ENCODE measurements at regions not wholly inside any gene's neighbourhood (a gene's known extent, or its start where the extent isn't known, plus 50 kb on each side); places are given as distances from the start of the nearest gene placed in this dataset.
"Not testable (repeated sequence)": the region's sequence is repeated elsewhere in the genome, so short reads cannot be mapped to it uniquely, and the experiment has no call there.

- DNase-seq; H3K4me3 ChIP-seq; ATAC-seq; H3K36me3 ChIP-seq (ENCODE audit: insufficient read depth in 1 of 2, low read depth in 1 of 2); intact Hi-C loops (cut with DNase I); H3K9me3 ChIP-seq; H3K4me1 ChIP-seq; H3K27me3 ChIP-seq (ENCODE audit: insufficient read depth in 3 of 3, low read length in 2 of 3); H3K27ac ChIP-seq: not testable (repeated sequence)
- 69 to 81% (median 69%) methylated on average over 15 to 16 of the region's 16 CpGs for WGBS, 3 donors
Measured at GRCh38 chr10:29380599-29381511, 92.0 kb downstream of the LYZL1 start.

- H3K36me3 ChIP-seq (ENCODE audit: insufficient read depth in 1 of 2, low read depth in 1 of 2), result no peaks in the 10 kb centered on the region
- no peaks in the 10 kb centered on the region for H3K27me3 ChIP-seq (ENCODE audit: insufficient read depth in 3 of 3, low read length in 2 of 3)
- no peaks in the 10 kb centered on the region for H3K9me3 ChIP-seq
- intact Hi-C loops (cut with DNase I), result loop anchor here (2.0 kb wide), 2 partner anchors 60 to 64 kb away; no protein-coding TSS in a partner anchor
- H3K4me1 ChIP-seq, result no peaks in the 10 kb centered on the region
- TF ChIP-seq CTCF (IDR thresholded peaks at IDR 0.05), result peak; percentile 79
- WGBS, 3 donors, result 47 to 48% (median 47%) methylated on average over 8 of the region's 8 CpGs
- H3K27ac ChIP-seq, result no peak overlapping the region
- DNase-seq (no peak), ATAC-seq (peak; percentile 30 to 79 (median 54))
- no peak overlapping the region for H3K4me3 ChIP-seq
Measured at GRCh38 chr10:29386342-29386999, 97.6 kb downstream of the LYZL1 start.

GRCh38 chr10:29387269-29387668 is 98.4 kb downstream of the LYZL1 start:
- WGBS, 3 donors, result 60 to 70% (median 61%) methylated on average over 5 of the region's 5 CpGs
- intact Hi-C loops (cut with DNase I), result loop anchor here (2.0 kb wide), 2 partner anchors 60 to 64 kb away; no protein-coding TSS in a partner anchor
- ATAC-seq, result no peak
- no peaks in the 10 kb centered on the region for H3K4me1 ChIP-seq
- H3K27me3 ChIP-seq (ENCODE audit: insufficient read depth in 3 of 3, low read length in 2 of 3), result no peaks in the 10 kb centered on the region
- no peak for TF ChIP-seq CTCF (IDR thresholded peaks at IDR 0.05)
- no peak for DNase-seq
- no peaks in the 10 kb centered on the region for H3K9me3 ChIP-seq
- no peak overlapping the region for H3K27ac ChIP-seq
- no peaks in the 10 kb centered on the region for H3K36me3 ChIP-seq (ENCODE audit: insufficient read depth in 1 of 2, low read depth in 1 of 2)
- no peak overlapping the region for H3K4me3 ChIP-seq

GRCh38 chr10:29388112-29388511 is 99.2 kb downstream of the LYZL1 start:
- not testable (repeated sequence) for H3K4me3 ChIP-seq; H3K4me1 ChIP-seq; ATAC-seq; H3K36me3 ChIP-seq (ENCODE audit: insufficient read depth in 1 of 2, low read depth in 1 of 2); H3K9me3 ChIP-seq; DNase-seq; H3K27me3 ChIP-seq (ENCODE audit: insufficient read depth in 3 of 3, low read length in 2 of 3); H3K27ac ChIP-seq
- intact Hi-C loops (cut with DNase I), result loop anchor here in 1 of 2 donors (2.0 kb wide), 1 partner anchor 57 kb away; no protein-coding TSS in a partner anchor
- WGBS, 3 donors, result 54 to 59% (median 59%) methylated on average over 2 of the region's 2 CpGs

GRCh38 chr10:29389493-29389892 is 100.6 kb downstream of the LYZL1 start:
- DNase-seq, result no peak
- no peaks in the 10 kb centered on the region for H3K4me1 ChIP-seq
- no peaks in the 10 kb centered on the region for H3K27me3 ChIP-seq (ENCODE audit: insufficient read depth in 3 of 3, low read length in 2 of 3)
- no peaks in the 10 kb centered on the region for H3K36me3 ChIP-seq (ENCODE audit: insufficient read depth in 1 of 2, low read depth in 1 of 2)
- intact Hi-C loops (cut with DNase I), result loop anchor here in 1 of 2 donors (2.0 kb wide), 1 partner anchor 55 kb away; no protein-coding TSS in a partner anchor
- no peak for ATAC-seq
- no peak overlapping the region for H3K27ac ChIP-seq
- no peaks in the 10 kb centered on the region for H3K9me3 ChIP-seq
- no peak for TF ChIP-seq CTCF (IDR thresholded peaks at IDR 0.05)
- no peak overlapping the region for H3K4me3 ChIP-seq
- WGBS, 3 donors, result 91 to 95% (median 93%) methylated on average over 3 of the region's 3 CpGs

Measured in psoas muscle (tissue), 7 donors.